ENCODE measurements at regions not wholly inside any gene's neighbourhood (a gene's known extent, or its start where the extent isn't known, plus 50 kb on each side); places are given as distances from the start of the nearest gene placed in this dataset.

DNA sequence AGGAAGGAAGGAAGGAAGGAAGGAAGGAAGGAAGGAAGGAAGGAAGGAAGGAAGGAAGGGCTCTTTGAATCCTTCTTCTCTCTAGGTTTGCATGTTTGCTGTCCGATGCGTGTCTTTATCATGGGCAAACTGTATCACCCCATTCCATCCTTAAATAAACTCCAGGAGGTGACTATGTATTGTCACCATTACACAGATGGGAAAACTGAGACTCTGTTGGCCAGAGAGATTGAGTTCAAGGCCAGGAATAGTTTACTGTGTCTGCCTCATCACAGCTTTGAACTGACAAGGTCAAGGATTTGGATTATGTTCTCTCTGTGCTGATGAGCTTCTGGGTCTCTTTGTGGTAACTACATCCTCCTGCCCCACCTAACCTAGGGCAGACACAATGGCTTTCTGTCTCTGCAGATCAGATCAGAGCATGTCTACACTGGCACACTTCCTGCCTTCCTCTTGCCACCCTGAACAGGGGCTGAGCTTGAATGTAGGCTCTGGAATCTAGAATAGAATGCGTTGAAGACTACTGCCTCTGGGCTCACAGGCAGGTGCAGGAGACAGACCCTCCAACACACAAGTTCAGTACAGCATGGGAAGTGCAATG, 78.9 kb upstream of the MAP1LC3B2 start:
- no peak for TF ChIP-seq EZH2 (IDR thresholded peaks at IDR 0.05; ENCODE audit: borderline replicate concordance, insufficient read depth, low read depth, low read length, poor library complexity, severe bottlenecking)
- TF ChIP-seq, protein P1, sequence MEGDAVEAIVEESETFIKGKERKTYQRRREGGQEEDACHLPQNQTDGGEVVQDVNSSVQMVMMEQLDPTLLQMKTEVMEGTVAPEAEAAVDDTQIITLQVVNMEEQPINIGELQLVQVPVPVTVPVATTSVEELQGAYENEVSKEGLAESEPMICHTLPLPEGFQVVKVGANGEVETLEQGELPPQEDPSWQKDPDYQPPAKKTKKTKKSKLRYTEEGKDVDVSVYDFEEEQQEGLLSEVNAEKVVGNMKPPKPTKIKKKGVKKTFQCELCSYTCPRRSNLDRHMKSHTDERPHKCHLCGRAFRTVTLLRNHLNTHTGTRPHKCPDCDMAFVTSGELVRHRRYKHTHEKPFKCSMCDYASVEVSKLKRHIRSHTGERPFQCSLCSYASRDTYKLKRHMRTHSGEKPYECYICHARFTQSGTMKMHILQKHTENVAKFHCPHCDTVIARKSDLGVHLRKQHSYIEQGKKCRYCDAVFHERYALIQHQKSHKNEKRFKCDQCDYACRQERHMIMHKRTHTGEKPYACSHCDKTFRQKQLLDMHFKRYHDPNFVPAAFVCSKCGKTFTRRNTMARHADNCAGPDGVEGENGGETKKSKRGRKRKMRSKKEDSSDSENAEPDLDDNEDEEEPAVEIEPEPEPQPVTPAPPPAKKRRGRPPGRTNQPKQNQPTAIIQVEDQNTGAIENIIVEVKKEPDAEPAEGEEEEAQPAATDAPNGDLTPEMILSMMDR (IDR thresholded peaks at IDR 0.05): no peak
- H3K4me1 ChIP-seq (ENCODE audit: control insufficient read depth in 2 of 2, insufficient read depth in 2 of 2, low read length in 2 of 2): no peaks in the 10 kb centered on the region
- no peaks in the 10 kb centered on the region for H3K27me3 ChIP-seq (replicated peaks in 1 of 4; ENCODE audit: control extremely low read depth in 1 of 4, control insufficient read depth in 3 of 4, insufficient read depth in 4 of 4, low read length in 3 of 4)
- Mint-ChIP-seq H3K27ac (no peak overlapping the region), H3K4me3 (no peak overlapping the region), H3K27me3 (peaks cover 3% of the 10 kb centered on the region), H3K9me3 (ENCODE audit: insufficient read depth) (peaks cover 3% of the 10 kb centered on the region), H3K4me1 (peaks cover 4% of the 10 kb centered on the region)
- CTCF ChIA-PET: no interaction called here
- H3K9ac ChIP-seq (ENCODE audit: low read length): no peak overlapping the region
- peaks cover 1 to 7% (median 4%) of the 10 kb centered on the region in 3 donors for H3K9me3 ChIP-seq (ENCODE audit: control extremely low read depth in 1 of 3, control insufficient read depth in 2 of 3, insufficient read depth in 1 of 3, low read length in 2 of 3)
- POLR2A ChIA-PET: no interaction called here
- no peaks in the 10 kb centered on the region for H4K20me1 ChIP-seq (ENCODE audit: control insufficient read depth, insufficient read depth, low read length, poor library complexity, severe bottlenecking)
- no peak overlapping the region for H3K4me3 ChIP-seq (ENCODE audit: control extremely low read depth in 1 of 5, extremely low read depth in 1 of 5, insufficient read depth in 1 of 5, low read depth in 2 of 5, low read length in 4 of 5)
- no peak overlapping the region for H2AFZ ChIP-seq (ENCODE audit: insufficient read depth, low read depth, low read length, poor library complexity, severe bottlenecking)
- intact Hi-C loops (cut with micrococcal nuclease): no loop called here
- no peak for DNase-seq
- no peaks in the 10 kb centered on the region for H3K79me2 ChIP-seq (ENCODE audit: control insufficient read depth, insufficient read depth, low read length)
- no peak for ATAC-seq (ENCODE audit: low read depth)
- no peak overlapping the region for H3K4me2 ChIP-seq (replicated peaks; ENCODE audit: low read depth, low read length, poor library complexity, severe bottlenecking)
- no peak overlapping the region for H3K27ac ChIP-seq (ENCODE audit: low read length in 2 of 2)
- H3K36me3 ChIP-seq (replicated peaks in 1 of 2; ENCODE audit: control extremely low read depth in 1 of 2, control insufficient read depth in 1 of 2, extremely low read depth in 1 of 2, insufficient read depth in 2 of 2, low read length in 1 of 2): no peaks in the 10 kb centered on the region
- WGBS (ENCODE audit: insufficient coverage): no CpG with 5 or more reads among the region's 3 CpGs

DNA sequence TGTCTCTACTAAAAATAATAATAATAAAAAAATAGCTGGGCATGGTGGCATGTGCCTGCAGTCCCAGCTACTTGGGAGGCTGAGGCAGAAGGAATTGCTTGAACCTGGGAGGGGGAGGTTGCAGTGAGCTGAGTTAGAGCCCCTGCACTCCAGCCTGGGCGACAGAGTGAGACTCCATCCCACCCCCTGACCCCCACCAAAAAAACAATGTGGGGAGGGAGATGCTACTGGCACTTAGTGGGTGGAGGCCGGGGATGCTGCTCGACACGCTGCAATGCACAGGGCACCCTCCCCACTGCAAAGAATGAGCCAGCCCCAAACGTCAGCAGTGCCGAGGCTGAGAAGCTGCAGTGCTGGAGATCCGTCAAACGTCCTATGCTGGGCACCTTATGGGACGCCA, 77.5 kb upstream of the MAP1LC3B2 start:
- no peak overlapping the region for H3K27ac ChIP-seq (ENCODE audit: low read length in 2 of 2)
- TF ChIP-seq EZH2 (IDR thresholded peaks at IDR 0.05; ENCODE audit: borderline replicate concordance, insufficient read depth, low read depth, low read length, poor library complexity, severe bottlenecking): no peak
- TF ChIP-seq, protein P1 (IDR thresholded peaks at IDR 0.05): no peak
- H3K9me3 ChIP-seq (ENCODE audit: control extremely low read depth in 1 of 3, control insufficient read depth in 2 of 3, insufficient read depth in 1 of 3, low read length in 2 of 3): peaks cover 0 to 7% (median 1%) of the 10 kb centered on the region in 3 donors
- Mint-ChIP-seq H3K4me3 (no peak overlapping the region), H3K4me1 (peaks cover 4% of the 10 kb centered on the region), H3K9me3 (ENCODE audit: insufficient read depth) (peaks cover under 1% of the 10 kb centered on the region), H3K27me3 (peaks cover 3% of the 10 kb centered on the region), H3K27ac (no peak overlapping the region)
- H3K27me3 ChIP-seq (replicated peaks in 1 of 4; ENCODE audit: control extremely low read depth in 1 of 4, control insufficient read depth in 3 of 4, insufficient read depth in 4 of 4, low read length in 3 of 4): no peaks in the 10 kb centered on the region
- no peak overlapping the region for H2AFZ ChIP-seq (ENCODE audit: insufficient read depth, low read depth, low read length, poor library complexity, severe bottlenecking)
- no peak overlapping the region for H3K4me2 ChIP-seq (replicated peaks; ENCODE audit: low read depth, low read length, poor library complexity, severe bottlenecking)
- DNase-seq (no peak), ATAC-seq (ENCODE audit: low read depth) (no peak)
- no peak overlapping the region for H3K4me3 ChIP-seq (ENCODE audit: control extremely low read depth in 1 of 5, extremely low read depth in 1 of 5, insufficient read depth in 1 of 5, low read depth in 2 of 5, low read length in 4 of 5)
- intact Hi-C loops (cut with micrococcal nuclease): no loop called here
- no peaks in the 10 kb centered on the region for H3K79me2 ChIP-seq (ENCODE audit: control insufficient read depth, insufficient read depth, low read length)
- 88% methylated on average over 8 of the region's 9 CpGs for WGBS (ENCODE audit: insufficient coverage)
- no peaks in the 10 kb centered on the region for H3K36me3 ChIP-seq (replicated peaks in 1 of 2; ENCODE audit: control extremely low read depth in 1 of 2, control insufficient read depth in 1 of 2, extremely low read depth in 1 of 2, insufficient read depth in 2 of 2, low read length in 1 of 2)
- H4K20me1 ChIP-seq (ENCODE audit: control insufficient read depth, insufficient read depth, low read length, poor library complexity, severe bottlenecking): no peaks in the 10 kb centered on the region
- H3K4me1 ChIP-seq (ENCODE audit: control insufficient read depth in 2 of 2, insufficient read depth in 2 of 2, low read length in 2 of 2): no peaks in the 10 kb centered on the region
- ChIA-PET POLR2A (no interaction called here), CTCF (no interaction called here)
- H3K9ac ChIP-seq (ENCODE audit: low read length): no peak overlapping the region

Data from B cell (primary cell).